Stimulated activated naive CD8-positive, alpha-beta T cell treated with anti-CD3 and anti-CD28 coated beads, Interleukin-15, amount 100 ng/mL, for 72 hours (primary cell): ENCODE measurements at regions not wholly inside any gene's neighbourhood (a gene's known extent, or its start where the extent isn't known, plus 50 kb on each side); places are given as distances from the start of the nearest gene placed in this dataset.

Experiments
- ATAC-seq: fragments of 150-1000 bp; cut with Tn5 transposase; 2 replicates; pipeline ENCODE4 v1.10.0; 2021; ENCODE audit warnings: mild to moderate bottlenecking, moderate library complexity
- DNase-seq, 2 donors: peaks; one replicate each; pipeline ENCODE4 v3.0.0; 2021 to 2022
- H3K27ac Mint-ChIP-seq, 2 donors: one replicate each; pipeline ENCODE4 v1.8.0; 2022; ENCODE audit warnings: mild to moderate bottlenecking in 2 of 2, mixed read lengths in 2 of 2, moderate library complexity in 2 of 2
- H3K27me3 Mint-ChIP-seq: one replicate; pipeline ENCODE4 v1.8.0; 2022; ENCODE audit warnings: mixed read lengths
- H3K4me1 Mint-ChIP-seq: one replicate; pipeline ENCODE4 v1.8.0; 2022; ENCODE audit warnings: mild to moderate bottlenecking, mixed read lengths
- H3K4me3 Mint-ChIP-seq, 2 donors: one replicate each; pipeline ENCODE4 v1.8.0; 2022; ENCODE audit warnings: mild to moderate bottlenecking in 2 of 2, mixed read lengths in 2 of 2, moderate library complexity in 1 of 2
- H3K9me3 Mint-ChIP-seq, 2 donors: one replicate each; pipeline ENCODE4 v1.8.0; 2022; ENCODE audit warnings: mixed read lengths in 2 of 2

DNA sequence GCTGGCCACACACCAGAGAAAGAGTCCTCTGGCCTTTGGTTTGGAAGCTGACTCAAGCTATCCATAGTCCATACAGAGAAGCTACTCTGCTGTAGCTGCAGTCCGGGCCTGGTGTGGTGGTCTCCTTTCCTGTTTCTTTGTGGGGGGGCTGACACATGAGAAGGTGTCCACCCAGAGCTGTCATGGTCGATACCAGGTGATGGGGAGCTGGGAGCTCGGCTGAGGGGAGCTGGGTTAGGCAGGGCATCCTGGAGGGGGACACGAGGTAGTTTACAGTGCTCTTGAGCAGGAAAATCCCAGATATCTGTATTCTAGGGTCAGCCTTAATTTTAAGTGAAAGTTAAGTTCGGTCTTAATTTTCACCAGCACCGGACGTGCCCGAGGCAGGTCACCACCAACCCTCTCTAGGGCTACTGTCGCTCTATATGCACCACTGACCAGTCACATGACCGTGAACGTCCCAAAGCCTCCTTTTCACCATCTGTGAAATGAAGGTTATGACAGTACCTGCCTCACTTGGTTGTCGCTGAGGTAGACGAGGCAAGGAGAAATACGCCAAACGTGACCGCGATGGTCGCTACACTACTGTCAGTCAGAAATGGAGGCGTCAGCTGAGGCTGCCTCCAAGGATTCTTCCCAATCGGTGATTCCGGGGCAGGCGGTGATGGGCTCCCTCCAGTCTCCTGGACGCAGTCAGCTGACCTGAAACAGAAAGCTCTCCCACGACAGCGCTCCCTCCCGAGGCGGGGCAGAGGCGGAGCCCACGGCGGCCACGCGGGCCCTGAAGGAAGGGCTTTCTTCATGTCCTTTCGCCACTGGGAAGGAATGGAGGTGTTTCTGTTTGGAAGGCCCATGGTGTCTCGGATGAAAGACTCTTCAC is 69.4 kb upstream of the SHH start:
- H3K27ac Mint-ChIP-seq: no peak overlapping the region
- no peak for DNase-seq
- no peak for ATAC-seq
- peaks cover 5% of the 10 kb centered on the region for H3K4me1 Mint-ChIP-seq
- H3K27me3 Mint-ChIP-seq: peaks cover 25% of the 10 kb centered on the region
- no peaks in the 10 kb centered on the region for H3K9me3 Mint-ChIP-seq
- no peak overlapping the region for H3K4me3 Mint-ChIP-seq

- ATAC-seq (no peak), DNase-seq (no peak)
- no peak overlapping the region for H3K4me3 Mint-ChIP-seq
- H3K27ac Mint-ChIP-seq: no peak overlapping the region
- H3K27me3 Mint-ChIP-seq: peaks cover 17% of the 10 kb centered on the region
- H3K9me3 Mint-ChIP-seq: no peaks in the 10 kb centered on the region
- H3K4me1 Mint-ChIP-seq: peaks cover 4% of the 10 kb centered on the region
These were observed 68.5 kb upstream of the SHH start for GRCh38 chr7:155880721-155881120.

- DNase-seq: no peak
- H3K27me3 Mint-ChIP-seq: peaks cover 10% of the 10 kb centered on the region
- H3K4me3 Mint-ChIP-seq: no peak overlapping the region
- H3K9me3 Mint-ChIP-seq: no peaks in the 10 kb centered on the region
- H3K4me1 Mint-ChIP-seq: no peaks in the 10 kb centered on the region
- ATAC-seq: no peak
- H3K27ac Mint-ChIP-seq: no peak overlapping the region
These were observed 67.3 kb upstream of the SHH start for GRCh38 chr7:155879592-155879991.

DNA sequence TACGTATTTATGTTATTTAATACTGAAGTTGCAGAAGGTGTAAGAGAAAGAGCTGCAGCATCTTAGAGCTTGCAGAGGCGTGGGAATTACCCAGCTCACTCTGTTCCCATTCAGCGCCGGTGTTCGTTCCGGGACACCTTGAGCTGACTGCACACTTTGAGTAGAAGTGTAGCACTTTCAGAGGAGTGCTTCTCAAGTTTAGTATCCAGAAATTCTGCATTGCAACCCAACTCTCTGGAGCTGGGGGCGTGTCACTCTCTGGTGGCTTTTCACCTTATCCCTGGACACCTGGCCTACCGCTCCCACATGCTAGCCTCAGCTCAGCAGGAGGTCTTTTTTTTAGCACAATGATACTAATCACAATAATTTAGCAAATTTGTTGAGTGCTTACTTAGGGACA is 66.4 kb upstream of the SHH start:
- DNase-seq (no peak), ATAC-seq (no peak)

GRCh38 chr7:155878250-155878649 is 66.0 kb upstream of the SHH start:
- H3K9me3 Mint-ChIP-seq: no peaks in the 10 kb centered on the region
- no peak overlapping the region for H3K4me3 Mint-ChIP-seq
- H3K4me1 Mint-ChIP-seq: no peaks in the 10 kb centered on the region
- no peak overlapping the region for H3K27ac Mint-ChIP-seq
- DNase-seq (no peak), ATAC-seq (no peak)
- peaks cover 14% of the 10 kb centered on the region for H3K27me3 Mint-ChIP-seq

More for the DNA sequence above, 66.4 kb upstream of the SHH start:
- H3K4me1 Mint-ChIP-seq: no peaks in the 10 kb centered on the region
- no peak overlapping the region for H3K27ac Mint-ChIP-seq
- H3K9me3 Mint-ChIP-seq: no peaks in the 10 kb centered on the region
- H3K27me3 Mint-ChIP-seq: peaks cover 9% of the 10 kb centered on the region
- no peak overlapping the region for H3K4me3 Mint-ChIP-seq

GRCh38 chr7:155877167-155877566 is 64.9 kb upstream of the SHH start:
- H3K27me3 Mint-ChIP-seq: peaks cover 15% of the 10 kb centered on the region
- ATAC-seq (no peak), DNase-seq (no peak)
- no peaks in the 10 kb centered on the region for H3K9me3 Mint-ChIP-seq
- no peak overlapping the region for H3K27ac Mint-ChIP-seq
- no peaks in the 10 kb centered on the region for H3K4me1 Mint-ChIP-seq
- H3K4me3 Mint-ChIP-seq: no peak overlapping the region

- no peak for DNase-seq
- no peak for ATAC-seq
- Mint-ChIP-seq H3K4me1 (no peaks in the 10 kb centered on the region), H3K27me3 (peaks cover 24% of the 10 kb centered on the region), H3K9me3 (no peaks in the 10 kb centered on the region), H3K4me3 (no peak overlapping the region), H3K27ac (no peak overlapping the region)
These were observed 62.1 kb upstream of the SHH start for GRCh38 chr7:155874411-155874810.

- H3K9me3 Mint-ChIP-seq: no peaks in the 10 kb centered on the region
- ATAC-seq (no peak), DNase-seq (no peak)
- no peak overlapping the region for H3K4me3 Mint-ChIP-seq
- peaks cover 24% of the 10 kb centered on the region for H3K27me3 Mint-ChIP-seq
- no peak overlapping the region for H3K27ac Mint-ChIP-seq
- H3K4me1 Mint-ChIP-seq: no peaks in the 10 kb centered on the region
These were observed 61.7 kb upstream of the SHH start for GRCh38 chr7:155874010-155874409.

DNA sequence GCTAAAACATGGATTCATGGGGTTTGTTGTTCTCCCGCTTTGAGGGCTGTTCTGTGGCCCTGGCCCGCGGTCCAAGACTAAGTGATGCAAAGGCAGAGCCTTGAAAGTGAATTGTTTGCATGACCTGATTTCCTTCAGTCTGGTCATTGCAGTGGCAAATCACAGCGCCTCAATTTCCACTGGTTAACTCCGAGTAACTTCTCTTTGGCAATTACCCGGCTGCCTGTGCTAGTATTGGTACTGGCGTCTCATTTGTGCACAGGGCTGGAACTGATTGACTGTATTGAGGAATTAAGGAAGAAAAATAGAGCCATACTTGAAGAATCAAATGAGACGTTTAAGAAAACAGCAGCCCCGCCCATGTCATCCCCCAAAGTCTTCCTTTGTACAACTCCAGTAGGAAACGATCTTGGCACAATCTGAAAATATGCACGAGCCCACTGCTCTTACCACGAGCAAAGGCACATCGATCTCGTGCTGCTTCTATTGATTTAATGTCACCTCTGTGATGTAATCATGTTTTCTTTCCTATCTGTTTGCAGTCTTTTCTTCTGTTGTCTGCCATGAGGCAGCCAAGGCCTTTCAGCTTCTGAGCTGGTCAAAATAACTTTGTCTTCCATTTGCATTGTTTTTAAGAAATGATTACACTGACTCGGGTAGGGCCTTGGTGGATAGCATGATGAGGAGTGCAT is 60.6 kb upstream of the SHH start:
- H3K4me3 Mint-ChIP-seq: no peak overlapping the region
- DNase-seq (no peak), ATAC-seq (no peak)
- H3K9me3 Mint-ChIP-seq: no peaks in the 10 kb centered on the region
- peaks cover 24% of the 10 kb centered on the region for H3K27me3 Mint-ChIP-seq
- H3K27ac Mint-ChIP-seq: no peak overlapping the region
- no peaks in the 10 kb centered on the region for H3K4me1 Mint-ChIP-seq

- H3K27me3 Mint-ChIP-seq: peaks cover 28% of the 10 kb centered on the region
- DNase-seq (no peak), ATAC-seq (no peak)
- H3K4me1 Mint-ChIP-seq: no peaks in the 10 kb centered on the region
- H3K27ac Mint-ChIP-seq: no peak overlapping the region
- H3K9me3 Mint-ChIP-seq: no peaks in the 10 kb centered on the region
- no peak overlapping the region for H3K4me3 Mint-ChIP-seq
These were observed 58.9 kb upstream of the SHH start for GRCh38 chr7:155871211-155871610.

DNA sequence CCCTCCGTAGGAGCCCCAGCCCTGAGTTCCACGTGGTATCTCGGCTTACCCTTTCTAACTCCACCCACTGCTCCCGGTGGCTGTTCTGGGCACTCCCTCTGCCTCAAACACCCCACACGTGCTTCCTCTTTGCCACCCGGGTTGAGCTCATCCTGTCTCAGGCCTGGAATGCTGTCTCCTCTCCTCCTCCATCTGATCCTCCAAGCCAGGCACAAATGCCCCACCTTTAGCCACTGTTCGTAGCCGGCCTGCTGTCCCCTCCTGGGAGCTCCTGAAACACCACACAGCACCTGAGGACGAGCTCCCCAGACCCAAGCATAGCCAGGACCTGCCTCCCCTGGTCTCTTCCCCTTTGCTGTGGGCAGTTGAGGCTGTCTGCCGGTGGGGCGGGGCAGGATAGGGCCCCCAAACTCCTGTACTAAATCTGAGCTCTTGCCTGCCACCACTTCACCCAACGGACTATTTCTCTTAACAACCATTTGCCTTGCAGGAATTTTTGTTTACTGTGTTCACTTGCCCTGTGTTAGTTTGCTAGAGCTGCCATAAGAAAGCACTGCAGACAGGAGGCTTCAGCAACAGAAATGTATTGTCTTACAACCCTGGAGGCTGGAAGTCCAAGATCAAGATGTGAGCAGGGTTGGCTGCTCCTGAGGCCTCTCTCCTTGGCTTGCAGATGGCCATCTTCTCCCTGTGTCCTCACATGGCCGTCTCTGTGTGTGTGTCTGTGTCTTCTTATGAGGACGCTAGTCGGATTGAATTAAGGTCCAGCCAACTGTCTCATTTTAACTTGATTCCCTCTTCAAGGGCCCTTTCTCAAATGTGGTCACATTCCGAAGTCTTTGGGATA is 58.3 kb upstream of the SHH start:
- peaks cover 35% of the 10 kb centered on the region for H3K27me3 Mint-ChIP-seq
- DNase-seq: no peak
- H3K27ac Mint-ChIP-seq: no peak overlapping the region
- no peaks in the 10 kb centered on the region for H3K9me3 Mint-ChIP-seq
- no peak overlapping the region for H3K4me3 Mint-ChIP-seq
- no peaks in the 10 kb centered on the region for H3K4me1 Mint-ChIP-seq
- ATAC-seq: no peak

- H3K27me3 Mint-ChIP-seq: peaks cover 37% of the 10 kb centered on the region
- no peak overlapping the region for H3K27ac Mint-ChIP-seq
These were observed 57.5 kb upstream of the SHH start for GRCh38 chr7:155869784-155870076.

DNA sequence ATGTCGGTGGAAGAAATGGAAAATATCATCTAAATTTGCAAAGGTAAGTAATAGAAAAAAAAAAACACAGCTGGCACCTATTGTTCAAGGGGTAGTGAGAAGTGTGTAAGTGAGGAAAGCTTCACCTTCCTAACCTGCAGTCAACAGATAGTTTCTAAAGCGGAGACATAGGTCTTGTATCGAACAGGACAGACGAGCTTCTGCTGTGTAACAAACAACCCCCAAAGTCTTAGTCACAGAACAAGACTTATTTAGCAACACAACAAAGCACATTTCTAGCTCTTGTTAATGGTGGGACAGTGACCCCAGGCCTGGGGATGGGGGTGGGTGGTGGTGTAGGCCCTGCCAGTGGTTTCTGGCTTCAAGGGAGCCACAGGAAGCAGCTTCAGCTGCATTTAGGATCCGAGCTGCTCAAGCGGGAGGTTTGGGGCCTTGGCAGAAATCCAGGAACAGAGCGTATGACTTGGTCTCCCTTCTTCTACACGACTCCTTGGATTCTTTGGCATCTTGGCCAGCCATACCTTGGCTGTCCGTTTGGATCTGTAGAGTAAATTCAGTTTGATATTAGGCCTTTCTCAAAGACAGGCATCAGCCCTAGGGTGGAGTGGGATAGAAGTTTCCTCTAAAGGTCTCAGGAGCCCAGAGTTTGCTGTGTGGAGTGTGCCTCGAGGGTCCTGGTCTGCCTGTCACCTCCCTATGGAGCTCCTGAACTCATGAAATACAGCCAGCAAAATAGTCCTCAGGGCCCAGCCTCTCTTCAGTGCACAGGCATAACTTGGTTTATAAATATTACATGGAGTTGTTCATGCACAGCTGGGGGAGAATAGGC is 56.9 kb upstream of the SHH start:
- Mint-ChIP-seq H3K27me3 (peaks cover 40% of the 10 kb centered on the region), H3K9me3 (no peaks in the 10 kb centered on the region), H3K27ac (no peak overlapping the region), H3K4me1 (no peaks in the 10 kb centered on the region), H3K4me3 (no peak overlapping the region)
- DNase-seq (no peak), ATAC-seq (no peak)

More at GRCh38 chr7:155869784-155870076, 57.5 kb upstream of the SHH start:
- Mint-ChIP-seq H3K9me3 (no peaks in the 10 kb centered on the region), H3K4me3 (no peak overlapping the region), H3K4me1 (no peaks in the 10 kb centered on the region)
- ATAC-seq (no peak), DNase-seq (no peak)

GRCh38 chr7:155867734-155868400 is 55.6 kb upstream of the SHH start:
- Mint-ChIP-seq H3K4me1 (no peaks in the 10 kb centered on the region), H3K9me3 (no peaks in the 10 kb centered on the region), H3K27ac (no peak overlapping the region)

GRCh38 chr7:155867280-155867679 is 55.0 kb upstream of the SHH start:
- Mint-ChIP-seq H3K4me3 (no peak overlapping the region), H3K9me3 (no peaks in the 10 kb centered on the region), H3K4me1 (no peaks in the 10 kb centered on the region), H3K27me3 (peaks cover 36% of the 10 kb centered on the region), H3K27ac (no peak overlapping the region)
- DNase-seq (no peak), ATAC-seq (no peak)

More at GRCh38 chr7:155867734-155868400, 55.6 kb upstream of the SHH start:
- peaks cover 36% of the 10 kb centered on the region for H3K27me3 Mint-ChIP-seq
- ATAC-seq (no peak), DNase-seq (no peak)
- no peak overlapping the region for H3K4me3 Mint-ChIP-seq
